ENCODE measurements at regions not wholly inside any gene's neighbourhood (a gene's known extent, or its start where the extent isn't known, plus 50 kb on each side); places are given as distances from the start of the nearest gene placed in this dataset.

- no peak for DNase-seq
- intact Hi-C loops (cut with DNase I), result no loop called here
- TF ChIP-seq CTCF (IDR thresholded peaks at IDR 0.05), result no peak
- H3K9ac ChIP-seq (ENCODE audit: low read depth in 2 of 2, low read length in 2 of 2), result no peak overlapping the region
- no peaks in the 10 kb centered on the region for H3K36me3 ChIP-seq
- no peaks in the 10 kb centered on the region for H3K27me3 ChIP-seq
- no peaks in the 10 kb centered on the region for H3K4me1 ChIP-seq
- H3K4me3 ChIP-seq, result no peak overlapping the region
- H3K9me3 ChIP-seq, result no peaks in the 10 kb centered on the region
- no peak overlapping the region for H3K27ac ChIP-seq
Observed at GRCh38 chr4:108336076-108336475, 167.3 kb upstream of the LEF1 start.

- Histone ChIP-seq H3K9me3 (no peaks in the 10 kb centered on the region), H3K4me1 (no peaks in the 10 kb centered on the region), H3K27me3 (no peaks in the 10 kb centered on the region), H3K9ac (ENCODE audit: low read depth in 2 of 2, low read length in 2 of 2) (no peak overlapping the region), H3K36me3 (no peaks in the 10 kb centered on the region), H3K4me3 (no peak overlapping the region), H3K27ac (no peak overlapping the region)
- intact Hi-C loops (cut with DNase I), result no loop called here
- no peak for TF ChIP-seq CTCF (IDR thresholded peaks at IDR 0.05)
- DNase-seq, result no peak
Observed at GRCh38 chr4:108335081-108335480, 166.3 kb upstream of the LEF1 start.

GRCh38 chr4:108334031-108334430 is 165.3 kb upstream of the LEF1 start:
- intact Hi-C loops (cut with DNase I), result no loop called here
- TF ChIP-seq CTCF (IDR thresholded peaks at IDR 0.05), result no peak
- Histone ChIP-seq H3K27me3 (no peaks in the 10 kb centered on the region), H3K9ac (ENCODE audit: low read depth in 2 of 2, low read length in 2 of 2) (no peak overlapping the region), H3K36me3 (no peaks in the 10 kb centered on the region), H3K27ac (no peak overlapping the region), H3K4me3 (no peak overlapping the region), H3K9me3 (no peaks in the 10 kb centered on the region), H3K4me1 (no peaks in the 10 kb centered on the region)
- DNase-seq, result no peak

GRCh38 chr4:108333353-108333942 is 164.7 kb upstream of the LEF1 start:
- Histone ChIP-seq H3K27ac (no peak overlapping the region), H3K4me3 (no peak overlapping the region), H3K9ac (ENCODE audit: low read depth in 2 of 2, low read length in 2 of 2) (no peak overlapping the region), H3K9me3 (no peaks in the 10 kb centered on the region), H3K27me3 (no peaks in the 10 kb centered on the region), H3K36me3 (no peaks in the 10 kb centered on the region), H3K4me1 (peaks cover 5% of the 10 kb centered on the region)
- no peak for DNase-seq
- intact Hi-C loops (cut with DNase I), result no loop called here
- TF ChIP-seq CTCF (IDR thresholded peaks at IDR 0.05), result no peak

DNA sequence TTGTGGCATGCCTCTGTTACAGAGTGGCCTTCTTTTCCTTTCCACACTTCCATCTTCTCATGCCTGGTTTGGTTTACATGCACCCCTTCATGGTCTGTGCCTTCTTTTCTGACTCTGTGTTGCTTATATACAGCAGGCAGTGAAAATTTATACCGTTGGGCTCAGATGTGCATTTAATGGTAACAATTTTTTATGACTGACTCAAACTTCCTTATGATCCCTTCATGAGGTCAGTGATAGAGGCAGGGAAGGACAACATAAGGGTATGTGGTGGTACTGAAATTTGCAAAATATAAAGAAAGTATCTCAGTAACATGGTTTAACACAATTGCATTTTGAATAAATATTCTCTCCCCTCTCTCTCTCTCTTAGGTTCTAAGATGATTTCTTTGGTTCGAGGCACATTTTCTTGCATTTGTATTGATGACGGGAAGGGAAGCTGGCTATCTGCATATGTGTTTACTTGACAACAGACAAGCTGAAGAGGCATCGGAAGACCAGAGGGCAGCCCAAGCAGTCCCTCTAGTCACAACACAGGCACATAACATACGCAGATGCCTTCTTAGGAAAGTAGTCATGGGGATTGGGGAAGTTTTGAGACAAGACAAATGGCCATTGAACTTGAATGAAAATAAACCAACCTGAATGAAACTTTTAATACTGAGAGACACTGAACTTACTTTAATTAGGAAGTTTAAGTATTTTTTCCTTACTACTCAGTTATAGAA is 163.3 kb upstream of the LEF1 start:
- intact Hi-C loops (cut with DNase I), result no loop called here
- peaks cover 14% of the 10 kb centered on the region for H3K4me1 ChIP-seq
- DNase-seq, result no peak

More for the DNA sequence above, 163.3 kb upstream of the LEF1 start:
- Histone ChIP-seq H3K27ac (no peak overlapping the region), H3K9me3 (no peaks in the 10 kb centered on the region), H3K36me3 (no peaks in the 10 kb centered on the region), H3K27me3 (no peaks in the 10 kb centered on the region), H3K9ac (ENCODE audit: low read depth in 2 of 2, low read length in 2 of 2) (no peak overlapping the region), H3K4me3 (no peak overlapping the region)
- no peak for TF ChIP-seq CTCF (IDR thresholded peaks at IDR 0.05)

Data from colonic mucosa (tissue), 4 donors.